Keratinocyte (primary cell): ENCODE measurements at regions not wholly inside any gene's neighbourhood (a gene's known extent, or its start where the extent isn't known, plus 50 kb on each side); places are given as distances from the start of the nearest gene placed in this dataset.
"Not testable (repeated sequence)": the region's sequence is repeated elsewhere in the genome, so short reads cannot be mapped to it uniquely, and the experiment has no call there.

Experiments used
- DNase-seq: peaks from one replicate; pipeline ENCODE4 v3.0.0-alpha.2; 2011; ENCODE audit warnings: low read depth, missing footprints, low spot score
- FAIRE-seq: peaks from 2 replicates; lab custom pipeline; 2011; peaks lifted over from hg19 to GRCh38; lab: Jason Lieb, UNC
- H2AFZ ChIP-seq: 2 replicates; pipeline ENCODE4 v1.6.0; 2012; ENCODE audit warnings: low read length, control low read depth, inconsistent platforms; ENCODE audit not compliant: control insufficient read depth
- H3K27ac ChIP-seq: 2 replicates; pipeline ENCODE4 v1.5.1; 2011; ENCODE audit warnings: low read length; ENCODE audit not compliant: control insufficient read depth, insufficient read depth
- H3K27me3 ChIP-seq: 3 replicates; pipeline ENCODE4 v1.6.0; 2011; ENCODE audit warnings: low read length; ENCODE audit not compliant: control insufficient read depth, insufficient read depth; ENCODE audit errors: extremely low read depth
- H3K36me3 ChIP-seq, 2 experiments: 2 replicates in 1 of 2; 3 replicates in 1 of 2; pipeline ENCODE4 v1.5.1; 2011; ENCODE audit warnings: low read length in 2 of 2, mild to moderate bottlenecking in 1 of 2; ENCODE audit not compliant: control insufficient read depth in 2 of 2, insufficient read depth in 2 of 2; ENCODE audit errors: extremely low read depth in 1 of 2
- H3K4me1 ChIP-seq: 3 replicates; pipeline ENCODE4 v1.5.1; 2011; ENCODE audit warnings: low read length; ENCODE audit not compliant: control insufficient read depth, insufficient read depth; ENCODE audit errors: extremely low read depth
- H3K4me2 ChIP-seq: 3 replicates; pipeline ENCODE4 v1.6.0; 2011; ENCODE audit warnings: low read depth, low read length; ENCODE audit not compliant: control insufficient read depth, insufficient read depth; ENCODE audit errors: extremely low read depth
- H3K4me3 ChIP-seq, 3 experiments: fragments of 200-600 bp in 1 of 3; sonication (generic) in 1 of 3; 2 replicates in 2 of 3; 3 replicates in 1 of 3; pipeline ENCODE4 v1.5.1; 2011 to 2016; ENCODE audit warnings: low read length in 3 of 3, mild to moderate bottlenecking in 3 of 3, control low read depth in 2 of 3, inconsistent platforms in 1 of 3, low read depth in 1 of 3, mixed read lengths in 1 of 3, mixed run types in 1 of 3, moderate library complexity in 1 of 3; ENCODE audit not compliant: control insufficient read depth in 2 of 3, insufficient read depth in 2 of 3; ENCODE audit errors: extremely low read depth in 1 of 3
- H3K79me2 ChIP-seq: 2 replicates; pipeline ENCODE4 v1.6.0; 2012; ENCODE audit warnings: low read length; ENCODE audit not compliant: control insufficient read depth, insufficient read depth
- H3K9ac ChIP-seq: 3 replicates; pipeline ENCODE4 v1.6.0; 2011; ENCODE audit warnings: low read length; ENCODE audit not compliant: control insufficient read depth, insufficient read depth; ENCODE audit errors: extremely low read depth
- H3K9me1 ChIP-seq: 3 replicates; pipeline ENCODE4 v1.6.0; 2011; ENCODE audit warnings: low read length; ENCODE audit not compliant: control insufficient read depth, insufficient read depth; ENCODE audit errors: extremely low read depth
- H3K9me3 ChIP-seq: 2 replicates; pipeline ENCODE4 v1.5.1; 2012; ENCODE audit warnings: low read depth, low read length; ENCODE audit not compliant: control insufficient read depth
- H4K20me1 ChIP-seq: 3 replicates; pipeline ENCODE4 v1.6.0; 2011; ENCODE audit warnings: low read length; ENCODE audit not compliant: control insufficient read depth, insufficient read depth; ENCODE audit errors: extremely low read depth
- EZH2 ChIP-seq: IDR thresholded peaks from one replicate; pipeline ENCODE4 v1.6.1; 2012; ENCODE audit warnings: inconsistent platforms, mild to moderate bottlenecking, low read length, moderate library complexity
- dilution Hi-C: fragments of 300-500 bp; cut with MboI; formaldehyde crosslinking; loops from one replicate; pipeline ENCODE4 v1.7.0; 2020; ENCODE audit warnings: low sequenced_read_pairs; ENCODE audit not compliant: extremely low pct_ligation_motif_present
- TF ChIP-seq, protein P1 (sequence below), 3 experiments: IDR thresholded peaks in 1 of 3; conservative IDR thresholded peaks in 1 of 3; optimal IDR thresholded peaks in 1 of 3; 2 replicates in 2 of 3; 3 replicates in 1 of 3; pipeline versions ENCODE3 to v1.5.1; 2011; ENCODE audit warnings: low read length in 3 of 3, mild to moderate bottlenecking in 3 of 3, moderate library complexity in 2 of 3, control low read depth in 1 of 3, inconsistent platforms in 1 of 3; ENCODE audit not compliant: insufficient read depth in 2 of 3; ENCODE audit errors: extremely low read depth in 1 of 3

DNA sequence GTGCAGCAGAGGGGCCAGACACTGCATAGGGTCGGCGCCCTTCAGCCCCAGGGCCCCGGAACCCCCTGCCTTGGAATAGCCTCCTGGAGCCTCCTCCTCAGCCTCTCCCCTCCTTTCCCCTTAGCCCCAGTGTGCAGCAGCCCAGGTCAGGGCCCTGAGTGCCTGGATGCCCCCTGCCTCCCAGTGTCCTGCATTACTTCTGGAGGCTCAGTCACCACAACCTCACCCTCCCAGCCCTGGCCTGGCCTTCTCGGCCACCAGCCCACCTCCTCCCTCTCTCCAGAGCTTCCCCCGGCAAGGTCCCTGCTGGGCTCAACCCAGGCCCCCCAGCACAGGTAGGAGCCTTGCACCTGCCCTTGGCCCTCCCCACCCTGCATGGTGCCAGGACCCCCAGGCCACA, 100.3 kb downstream of the TMEM121 start:
- H3K79me2 ChIP-seq, H3K27ac ChIP-seq, dilution Hi-C loops, H3K36me3 ChIP-seq, H3K9me3 ChIP-seq, H3K9me1 ChIP-seq, H3K4me1 ChIP-seq, H3K4me2 ChIP-seq, H3K9ac ChIP-seq, H2AFZ ChIP-seq, DNase-seq, H4K20me1 ChIP-seq, H3K27me3 ChIP-seq, H3K4me3 ChIP-seq, FAIRE-seq: not testable (repeated sequence)

DNA sequence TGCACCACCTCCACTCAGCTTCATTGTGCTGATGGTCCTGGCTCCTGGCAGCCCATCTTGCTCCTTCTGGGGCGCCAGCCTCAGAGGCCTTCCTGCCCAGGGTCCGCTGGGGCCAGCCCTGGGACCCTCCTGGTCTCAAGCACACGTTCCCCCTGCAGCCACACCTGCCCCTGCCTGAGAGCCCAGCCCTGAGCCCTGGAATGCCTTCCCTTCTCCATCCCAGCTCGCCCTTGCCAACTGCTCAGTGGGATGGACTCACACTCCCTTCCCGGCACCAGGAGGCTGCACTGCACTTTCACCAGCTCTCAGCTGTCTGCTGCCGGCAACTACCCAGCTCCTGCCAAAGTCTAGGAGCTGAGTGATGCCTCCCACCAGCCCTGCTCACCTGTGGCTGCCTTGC, 100.9 kb downstream of the TMEM121 start:
- DNase-seq, H3K27ac ChIP-seq, H2AFZ ChIP-seq, H4K20me1 ChIP-seq, H3K4me3 ChIP-seq, FAIRE-seq, H3K4me1 ChIP-seq, H3K27me3 ChIP-seq, H3K9me3 ChIP-seq, H3K36me3 ChIP-seq, H3K9ac ChIP-seq, H3K4me2 ChIP-seq, dilution Hi-C loops, H3K9me1 ChIP-seq, H3K79me2 ChIP-seq: not testable (repeated sequence)

DNA sequence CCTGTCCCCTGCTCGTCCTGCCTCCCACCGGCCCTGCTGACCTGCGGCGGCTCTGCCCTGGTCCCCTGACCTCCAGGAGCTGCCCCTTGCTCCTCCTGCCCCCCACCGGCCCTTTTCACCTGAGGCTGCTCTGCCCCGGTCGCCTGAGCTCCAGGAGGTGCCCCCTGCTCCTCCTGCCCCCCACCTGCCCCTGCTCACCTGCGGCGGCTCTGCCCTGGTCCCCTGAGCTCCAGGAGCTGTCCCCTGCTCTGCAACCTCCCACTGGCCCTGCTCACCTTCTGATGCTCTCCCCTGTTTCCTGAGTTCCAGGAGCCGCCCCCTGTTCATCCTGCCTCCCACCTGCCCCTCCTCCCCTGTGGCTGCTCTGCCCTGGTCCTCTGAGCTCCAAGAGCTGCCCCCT, 101.3 kb downstream of the TMEM121 start:
- Histone ChIP-seq H2AFZ (no peak overlapping the region), H4K20me1 (no peaks in the 10 kb centered on the region), H3K4me2 (no peak overlapping the region), H3K9ac (no peak overlapping the region), H3K27ac (no peak overlapping the region), H3K36me3 (no peaks in the 10 kb centered on the region), H3K27me3 (no peaks in the 10 kb centered on the region), H3K79me2 (no peaks in the 10 kb centered on the region), H3K4me3 (no peak overlapping the region), H3K4me1 (no peaks in the 10 kb centered on the region), H3K9me1 (no peaks in the 10 kb centered on the region), H3K9me3 (no peaks in the 10 kb centered on the region)
- dilution Hi-C loops: no loop called here
- no peak for FAIRE-seq
- DNase-seq: no peak
- TF ChIP-seq, protein P1, sequence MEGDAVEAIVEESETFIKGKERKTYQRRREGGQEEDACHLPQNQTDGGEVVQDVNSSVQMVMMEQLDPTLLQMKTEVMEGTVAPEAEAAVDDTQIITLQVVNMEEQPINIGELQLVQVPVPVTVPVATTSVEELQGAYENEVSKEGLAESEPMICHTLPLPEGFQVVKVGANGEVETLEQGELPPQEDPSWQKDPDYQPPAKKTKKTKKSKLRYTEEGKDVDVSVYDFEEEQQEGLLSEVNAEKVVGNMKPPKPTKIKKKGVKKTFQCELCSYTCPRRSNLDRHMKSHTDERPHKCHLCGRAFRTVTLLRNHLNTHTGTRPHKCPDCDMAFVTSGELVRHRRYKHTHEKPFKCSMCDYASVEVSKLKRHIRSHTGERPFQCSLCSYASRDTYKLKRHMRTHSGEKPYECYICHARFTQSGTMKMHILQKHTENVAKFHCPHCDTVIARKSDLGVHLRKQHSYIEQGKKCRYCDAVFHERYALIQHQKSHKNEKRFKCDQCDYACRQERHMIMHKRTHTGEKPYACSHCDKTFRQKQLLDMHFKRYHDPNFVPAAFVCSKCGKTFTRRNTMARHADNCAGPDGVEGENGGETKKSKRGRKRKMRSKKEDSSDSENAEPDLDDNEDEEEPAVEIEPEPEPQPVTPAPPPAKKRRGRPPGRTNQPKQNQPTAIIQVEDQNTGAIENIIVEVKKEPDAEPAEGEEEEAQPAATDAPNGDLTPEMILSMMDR (optimal IDR thresholded peaks at IDR 0.05 in 1 of 3, IDR thresholded peaks at IDR 0.05 in 1 of 3, conservative IDR thresholded peaks at IDR 0.05 in 1 of 3; ENCODE audit: extremely low read depth in 1 of 3, insufficient read depth in 2 of 3, low read length in 3 of 3): no peak
- no peak for TF ChIP-seq EZH2

DNA sequence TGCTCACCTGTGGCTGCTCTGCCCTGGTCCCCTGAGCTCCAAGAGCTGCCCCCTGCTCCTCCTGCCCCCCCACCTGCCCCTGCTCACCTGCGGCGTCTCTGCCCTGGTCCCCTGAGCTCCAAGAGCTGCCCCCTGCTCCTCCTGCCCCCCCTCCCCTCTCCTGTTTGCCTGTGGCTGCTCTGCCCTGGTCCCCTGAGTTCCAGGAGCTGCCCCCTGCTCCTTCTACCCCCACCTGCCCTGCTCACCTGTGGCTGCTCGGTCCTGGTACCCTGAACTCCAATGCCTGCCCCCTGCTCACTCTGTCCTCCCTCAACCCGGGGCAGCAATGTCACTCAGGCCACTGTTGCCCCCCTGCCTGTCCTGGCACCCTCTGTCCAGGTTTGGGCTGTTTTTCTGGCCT, 101.7 kb downstream of the TMEM121 start:
- DNase-seq, H3K36me3 ChIP-seq, H3K79me2 ChIP-seq, H4K20me1 ChIP-seq, H3K27ac ChIP-seq, FAIRE-seq, H3K9me1 ChIP-seq, H3K27me3 ChIP-seq, H3K9ac ChIP-seq, H3K9me3 ChIP-seq, H3K4me3 ChIP-seq, H2AFZ ChIP-seq, H3K4me2 ChIP-seq, dilution Hi-C loops, H3K4me1 ChIP-seq: not testable (repeated sequence)
